SK-N-SH treated with all-trans-retinoic acid at 6 μM for 48 hours (cell line): ENCODE measurements at regions not wholly inside any gene's neighbourhood (a gene's known extent, or its start where the extent isn't known, plus 50 kb on each side); places are given as distances from the start of the nearest gene placed in this dataset.

Source experiments
- ATAC-seq: fragments of 200-7000 bp; cut with Tn5 transposase; 3 replicates; pipeline ENCODE4 v1.9.1; 2020; ENCODE audit warnings: mild to moderate bottlenecking, moderate library complexity
- ARNTL ChIP-seq: fragments of 450-650 bp; formaldehyde crosslinking; IDR thresholded peaks from 2 replicates; pipeline ENCODE4 v1.5.0; 2020; ENCODE audit warnings: low read depth, mild to moderate bottlenecking, moderate library complexity, borderline replicate concordance
- BACH2 ChIP-seq: fragments of 250-450 bp; sonication (Bioruptor Pico); IDR thresholded peaks from 2 replicates; pipeline ENCODE4 v1.9.0; 2021; ENCODE audit warnings: mild to moderate bottlenecking, borderline replicate concordance
- CSDC2 ChIP-seq: fragments of 250-450 bp; sonication (Bioruptor Pico); IDR thresholded peaks from 2 replicates; pipeline ENCODE4 v1.5.0; 2020; ENCODE audit warnings: mild to moderate bottlenecking, moderate library complexity
- ESRRG ChIP-seq: fragments of 250-450 bp; sonication (Bioruptor Pico); IDR thresholded peaks from 2 replicates; pipeline ENCODE4 v1.6.1; 2021; ENCODE audit warnings: mild to moderate bottlenecking
- OSR1 ChIP-seq: fragments of 250-450 bp; sonication (Bioruptor Pico); IDR thresholded peaks from 2 replicates; pipeline ENCODE4 v1.8.0; 2022; ENCODE audit warnings: moderate library complexity, mild to moderate bottlenecking, inconsistent platforms
- PATZ1 ChIP-seq: fragments of 250-450 bp; sonication (Bioruptor Pico); IDR thresholded peaks from 2 replicates; pipeline ENCODE4 v1.8.0; 2020; ENCODE audit warnings: mild to moderate bottlenecking, moderate library complexity, borderline replicate concordance
- PPARA ChIP-seq: fragments of 250-450 bp; sonication (Bioruptor Pico); IDR thresholded peaks from 2 replicates; pipeline ENCODE4 v1.5.0; 2020; ENCODE audit warnings: mild to moderate bottlenecking, borderline replicate concordance
- RARB ChIP-seq: fragments of 250-450 bp; sonication (Bioruptor Pico); IDR thresholded peaks from 2 replicates; pipeline ENCODE4 v1.8.0; 2021; ENCODE audit warnings: mild to moderate bottlenecking, moderate library complexity
- SNAI2 ChIP-seq: fragments of 250-450 bp; sonication (Bioruptor Pico); IDR thresholded peaks from 2 replicates; pipeline ENCODE4 v1.5.0; 2020; ENCODE audit warnings: mild to moderate bottlenecking, moderate library complexity
- TCF4 ChIP-seq: fragments of 250-450 bp; sonication (Bioruptor Pico); IDR thresholded peaks from 2 replicates; pipeline ENCODE4 v1.8.0; 2021; ENCODE audit warnings: mild to moderate bottlenecking, moderate library complexity, borderline replicate concordance
- TOX ChIP-seq: fragments of 250-450 bp; sonication (Bioruptor Pico); IDR thresholded peaks from 2 replicates; pipeline ENCODE4 v1.8.0; 2021; ENCODE audit warnings: mild to moderate bottlenecking, moderate library complexity, borderline replicate concordance
- ZC3H10 ChIP-seq: fragments of 250-450 bp; sonication (Bioruptor Pico); IDR thresholded peaks from 2 replicates; pipeline ENCODE4 v1.5.1; 2021; ENCODE audit warnings: mild to moderate bottlenecking, moderate library complexity
- ZFP3 ChIP-seq: fragments of 250-450 bp; sonication (Bioruptor Pico); IDR thresholded peaks from 2 replicates; pipeline ENCODE4 v1.5.0; 2020; ENCODE audit warnings: mild to moderate bottlenecking, moderate library complexity
- ZFP30 ChIP-seq: fragments of 450-650 bp; formaldehyde crosslinking; IDR thresholded peaks from 2 replicates; pipeline ENCODE4 v1.5.0; 2022; ENCODE audit warnings: mild to moderate bottlenecking, moderate library complexity
- ZNF565 ChIP-seq: fragments of 450-650 bp; formaldehyde crosslinking; conservative IDR thresholded peaks from 2 replicates; pipeline ENCODE4 v1.5.0; 2020; ENCODE audit warnings: low read depth, mild to moderate bottlenecking, moderate library complexity
- ZNF70 ChIP-seq: fragments of 450-650 bp; formaldehyde crosslinking; IDR thresholded peaks from 2 replicates; pipeline ENCODE4 v1.5.0; 2020; ENCODE audit warnings: mild to moderate bottlenecking, moderate library complexity
- ZNF8 ChIP-seq: fragments of 450-650 bp; formaldehyde crosslinking; IDR thresholded peaks from 2 replicates; pipeline ENCODE4 v1.5.0; 2020; ENCODE audit warnings: mild to moderate bottlenecking, moderate library complexity
- TF ChIP-seq, protein P1 (sequence below): fragments of 250-450 bp; sonication (Bioruptor Pico); IDR thresholded peaks from 2 replicates; pipeline ENCODE4 v1.5.1; 2020; ENCODE audit warnings: low read depth, mild to moderate bottlenecking, moderate library complexity
- TF ChIP-seq, protein P2 (sequence below): fragments of 250-450 bp; sonication (Bioruptor Pico); IDR thresholded peaks from 2 replicates; pipeline ENCODE4 v1.5.0; 2020; ENCODE audit warnings: mild to moderate bottlenecking, moderate library complexity
- TF ChIP-seq, protein P3 (sequence below): fragments of 250-450 bp; sonication (Bioruptor Pico); IDR thresholded peaks from 2 replicates; pipeline ENCODE4 v1.8.0; 2021; ENCODE audit warnings: low read depth, mild to moderate bottlenecking, moderate library complexity, borderline replicate concordance

GRCh38 chr7:37524056-37524455 lies 75.4 kb upstream of the ELMO1 start:
- TF ChIP-seq ZC3H10 (CRISPR knock-in tag) (no peak), ZFP30 (no peak), ZNF565 (CRISPR knock-in tag) (no peak), TCF4 (CRISPR knock-in tag) (no peak)
- no peak for ATAC-seq

DNA sequence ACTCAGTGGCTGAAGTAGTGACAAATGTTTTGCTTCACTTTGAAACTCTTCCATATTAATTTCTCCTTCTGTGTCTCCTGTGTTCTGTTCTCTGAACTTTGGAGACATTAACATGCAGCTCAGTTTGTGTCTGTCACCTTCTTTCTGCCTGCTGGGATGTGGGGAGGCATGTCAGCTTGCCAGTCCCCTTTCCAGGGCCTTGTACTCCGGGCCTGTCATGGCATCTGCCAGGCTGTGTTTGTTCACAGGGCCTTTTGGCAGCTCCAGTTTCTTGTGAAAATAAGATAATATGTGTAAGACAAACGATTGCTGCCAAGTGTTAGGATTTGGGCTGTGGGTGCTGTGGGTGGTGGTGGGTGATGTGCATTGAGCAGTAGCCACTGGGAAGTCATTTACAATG lies 76.1 kb upstream of the ELMO1 start:
- no peak for ATAC-seq
- TF ChIP-seq ZFP30 = no peak
- TF ChIP-seq PATZ1 (CRISPR knock-in tag) = no peak
- TF ChIP-seq ZNF8 = no peak
- TF ChIP-seq, protein P1, sequence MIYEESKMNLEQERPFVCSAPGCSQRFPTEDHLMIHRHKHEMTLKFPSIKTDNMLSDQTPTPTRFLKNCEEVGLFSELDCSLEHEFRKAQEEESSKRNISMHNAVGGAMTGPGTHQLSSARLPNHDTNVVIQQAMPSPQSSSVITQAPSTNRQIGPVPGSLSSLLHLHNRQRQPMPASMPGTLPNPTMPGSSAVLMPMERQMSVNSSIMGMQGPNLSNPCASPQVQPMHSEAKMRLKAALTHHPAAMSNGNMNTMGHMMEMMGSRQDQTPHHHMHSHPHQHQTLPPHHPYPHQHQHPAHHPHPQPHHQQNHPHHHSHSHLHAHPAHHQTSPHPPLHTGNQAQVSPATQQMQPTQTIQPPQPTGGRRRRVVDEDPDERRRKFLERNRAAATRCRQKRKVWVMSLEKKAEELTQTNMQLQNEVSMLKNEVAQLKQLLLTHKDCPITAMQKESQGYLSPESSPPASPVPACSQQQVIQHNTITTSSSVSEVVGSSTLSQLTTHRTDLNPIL (CRISPR knock-in tag) = no peak
- no peak for TF ChIP-seq PPARA (CRISPR knock-in tag)
- TF ChIP-seq ZNF565 (CRISPR knock-in tag) = no peak
- TF ChIP-seq CSDC2 (CRISPR knock-in tag) = no peak
- TF ChIP-seq RARB (CRISPR knock-in tag) = no peak
- TF ChIP-seq TOX = no peak
- TF ChIP-seq, protein P2, sequence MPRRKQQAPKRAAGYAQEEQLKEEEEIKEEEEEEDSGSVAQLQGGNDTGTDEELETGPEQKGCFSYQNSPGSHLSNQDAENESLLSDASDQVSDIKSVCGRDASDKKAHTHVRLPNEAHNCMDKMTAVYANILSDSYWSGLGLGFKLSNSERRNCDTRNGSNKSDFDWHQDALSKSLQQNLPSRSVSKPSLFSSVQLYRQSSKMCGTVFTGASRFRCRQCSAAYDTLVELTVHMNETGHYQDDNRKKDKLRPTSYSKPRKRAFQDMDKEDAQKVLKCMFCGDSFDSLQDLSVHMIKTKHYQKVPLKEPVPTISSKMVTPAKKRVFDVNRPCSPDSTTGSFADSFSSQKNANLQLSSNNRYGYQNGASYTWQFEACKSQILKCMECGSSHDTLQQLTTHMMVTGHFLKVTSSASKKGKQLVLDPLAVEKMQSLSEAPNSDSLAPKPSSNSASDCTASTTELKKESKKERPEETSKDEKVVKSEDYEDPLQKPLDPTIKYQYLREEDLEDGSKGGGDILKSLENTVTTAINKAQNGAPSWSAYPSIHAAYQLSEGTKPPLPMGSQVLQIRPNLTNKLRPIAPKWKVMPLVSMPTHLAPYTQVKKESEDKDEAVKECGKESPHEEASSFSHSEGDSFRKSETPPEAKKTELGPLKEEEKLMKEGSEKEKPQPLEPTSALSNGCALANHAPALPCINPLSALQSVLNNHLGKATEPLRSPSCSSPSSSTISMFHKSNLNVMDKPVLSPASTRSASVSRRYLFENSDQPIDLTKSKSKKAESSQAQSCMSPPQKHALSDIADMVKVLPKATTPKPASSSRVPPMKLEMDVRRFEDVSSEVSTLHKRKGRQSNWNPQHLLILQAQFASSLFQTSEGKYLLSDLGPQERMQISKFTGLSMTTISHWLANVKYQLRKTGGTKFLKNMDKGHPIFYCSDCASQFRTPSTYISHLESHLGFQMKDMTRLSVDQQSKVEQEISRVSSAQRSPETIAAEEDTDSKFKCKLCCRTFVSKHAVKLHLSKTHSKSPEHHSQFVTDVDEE = no peak
- TF ChIP-seq, protein P3, sequence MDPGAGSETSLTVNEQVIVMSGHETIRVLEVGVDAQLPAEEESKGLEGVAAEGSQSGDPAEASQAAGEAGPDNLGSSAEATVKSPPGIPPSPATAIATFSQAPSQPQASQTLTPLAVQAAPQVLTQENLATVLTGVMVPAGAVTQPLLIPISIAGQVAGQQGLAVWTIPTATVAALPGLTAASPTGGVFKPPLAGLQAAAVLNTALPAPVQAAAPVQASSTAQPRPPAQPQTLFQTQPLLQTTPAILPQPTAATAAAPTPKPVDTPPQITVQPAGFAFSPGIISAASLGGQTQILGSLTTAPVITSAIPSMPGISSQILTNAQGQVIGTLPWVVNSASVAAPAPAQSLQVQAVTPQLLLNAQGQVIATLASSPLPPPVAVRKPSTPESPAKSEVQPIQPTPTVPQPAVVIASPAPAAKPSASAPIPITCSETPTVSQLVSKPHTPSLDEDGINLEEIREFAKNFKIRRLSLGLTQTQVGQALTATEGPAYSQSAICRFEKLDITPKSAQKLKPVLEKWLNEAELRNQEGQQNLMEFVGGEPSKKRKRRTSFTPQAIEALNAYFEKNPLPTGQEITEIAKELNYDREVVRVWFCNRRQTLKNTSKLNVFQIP (CRISPR knock-in tag) = no peak
- no peak for TF ChIP-seq TCF4 (CRISPR knock-in tag)
- TF ChIP-seq OSR1 (CRISPR knock-in tag) = no peak
- no peak for TF ChIP-seq ESRRG (CRISPR knock-in tag)
- TF ChIP-seq SNAI2 (CRISPR knock-in tag) = no peak
- TF ChIP-seq ZFP3 (CRISPR knock-in tag) = no peak
- no peak for TF ChIP-seq ZC3H10 (CRISPR knock-in tag)
- TF ChIP-seq BACH2 (CRISPR knock-in tag) = no peak
- no peak for TF ChIP-seq ARNTL (CRISPR knock-in tag)

GRCh38 chr7:37526623-37527022 lies 78.0 kb upstream of the ELMO1 start:
- TF ChIP-seq TCF4 (CRISPR knock-in tag) (no peak), SNAI2 (CRISPR knock-in tag) (no peak), ZC3H10 (CRISPR knock-in tag) (no peak), ZNF8 (no peak), TOX (no peak), ZNF70 (no peak), ZFP30 (no peak), PPARA (CRISPR knock-in tag) (no peak), ESRRG (CRISPR knock-in tag) (no peak), OSR1 (CRISPR knock-in tag) (no peak)
- TF ChIP-seq, protein P2 = no peak
- TF ChIP-seq, protein P1 (CRISPR knock-in tag) = no peak
- ATAC-seq = no peak
